ENCODE measurements at regions not wholly inside any gene's neighbourhood (a gene's known extent, or its start where the extent isn't known, plus 50 kb on each side); places are given as distances from the start of the nearest gene placed in this dataset.

- TF ChIP-seq ZNF311 (tag by site-specific recombination; IDR thresholded peaks at IDR 0.05; ENCODE audit: borderline replicate concordance) (no peak), ZNF449 (tag by site-specific recombination; IDR thresholded peaks at IDR 0.05) (no peak), ZFP37 (tag by site-specific recombination; IDR thresholded peaks at IDR 0.05) (no peak), ZBTB10 (tag by site-specific recombination; IDR thresholded peaks at IDR 0.05) (no peak), CTCF (tag by site-specific recombination; IDR thresholded peaks at IDR 0.05) (no peak), ZNF350 (tag by site-specific recombination; IDR thresholded peaks at IDR 0.05) (no peak), KLF8 (tag by site-specific recombination; IDR thresholded peaks at IDR 0.05) (no peak), ELK4 (IDR thresholded peaks at IDR 0.05; ENCODE audit: borderline replicate concordance, low read depth, low read length) (no peak), ZBTB11 (tag by site-specific recombination; conservative IDR thresholded peaks at IDR 0.05; ENCODE audit: low read depth) (no peak), KLF16 (tag by site-specific recombination; IDR thresholded peaks at IDR 0.05) (no peak), PRDM6 (tag by site-specific recombination; IDR thresholded peaks at IDR 0.05) (no peak), ZSCAN4 (tag by site-specific recombination; IDR thresholded peaks at IDR 0.05) (no peak)
Measured at GRCh38 chr7:18308938-18309337, 186.6 kb upstream of the HDAC9 start.
